ENCODE measurements at regions not wholly inside any gene's neighbourhood (a gene's known extent, or its start where the extent isn't known, plus 50 kb on each side); places are given as distances from the start of the nearest gene placed in this dataset.
"Not testable (repeated sequence)": the region's sequence is repeated elsewhere in the genome, so short reads cannot be mapped to it uniquely, and the experiment has no call there.

DNA sequence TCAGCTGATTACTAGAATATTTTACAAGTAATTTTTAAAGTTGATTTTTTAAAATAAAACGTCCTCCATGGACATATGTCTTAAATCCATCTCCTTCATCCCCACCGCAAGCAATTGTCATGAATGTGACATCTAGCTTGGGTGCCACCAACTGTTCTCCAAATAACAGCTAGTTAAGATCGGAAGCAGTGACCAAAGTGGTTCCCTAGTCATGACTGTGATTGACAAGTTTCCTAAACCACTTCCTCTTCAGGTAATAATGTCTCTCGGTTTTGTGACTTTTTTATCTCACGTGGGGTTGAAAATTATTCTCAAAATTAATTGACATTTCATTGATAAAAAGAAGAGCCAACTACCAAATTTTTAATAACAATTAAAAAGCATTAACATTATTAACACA, 135.3 kb upstream of the MIR17HG start:
- DNase-seq (ENCODE audit: low spot score), result no peak

GRCh38 chr13:91214031-91214430, 133.5 kb upstream of the MIR17HG start:
- no peak for DNase-seq (ENCODE audit: low spot score)

DNA sequence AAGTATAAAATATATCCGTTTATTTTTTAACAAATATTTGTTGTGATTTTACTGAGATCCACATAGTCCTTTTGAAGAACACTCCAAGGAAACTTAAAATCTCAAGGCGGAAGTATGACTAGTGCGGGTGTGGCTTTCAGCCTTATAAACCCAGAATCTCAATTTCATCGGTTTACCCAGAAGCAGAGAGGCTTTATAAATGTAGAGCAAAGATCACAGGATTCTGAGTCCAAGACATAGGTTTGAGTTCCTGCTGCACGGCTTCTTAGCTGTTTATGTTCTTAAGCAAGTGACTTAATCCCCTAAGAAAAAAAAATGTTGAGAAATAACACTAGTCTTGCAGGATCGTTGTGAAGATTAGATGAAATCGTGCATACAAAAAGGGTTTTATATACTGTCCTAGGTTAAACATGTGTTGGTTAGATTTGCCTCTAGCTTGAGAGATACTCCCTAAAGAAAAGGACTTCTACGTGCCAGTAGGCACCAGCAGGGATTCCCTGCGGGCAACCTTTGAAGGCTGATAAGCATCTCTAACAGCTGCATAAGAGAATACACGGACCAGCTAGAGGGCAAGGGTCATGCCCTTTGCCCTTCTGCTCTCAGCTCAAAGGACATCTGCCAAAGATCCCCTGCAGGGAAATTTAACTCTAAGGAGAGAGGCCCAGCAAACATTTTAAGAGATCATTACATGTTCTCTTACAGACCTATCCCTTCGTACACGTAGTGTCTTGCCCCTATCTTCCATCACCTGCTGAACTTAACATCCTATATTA, 130.4 kb upstream of the MIR17HG start:
- peak; percentile 56 for DNase-seq (ENCODE audit: low spot score)

DNA sequence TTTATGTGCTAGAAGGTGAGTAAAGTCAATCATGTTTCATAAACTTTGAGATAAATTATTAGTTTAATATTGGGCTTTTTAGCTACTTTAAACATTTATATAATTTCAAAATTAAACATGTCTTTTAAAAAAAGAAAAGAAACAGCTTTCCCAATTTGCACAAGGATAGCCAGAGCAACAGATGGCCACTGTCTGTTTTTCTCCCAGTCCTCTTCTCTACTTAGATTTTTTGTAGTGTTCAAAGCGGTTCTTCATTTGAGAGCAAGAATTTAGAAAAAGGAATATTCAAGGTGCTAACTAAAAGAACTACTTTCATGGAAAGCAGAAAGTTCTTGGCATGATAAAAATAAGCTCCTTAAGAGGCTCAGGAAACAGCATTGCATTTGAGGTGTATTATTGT, 128.3 kb upstream of the MIR17HG start:
- DNase-seq (ENCODE audit: low spot score), result no peak

DNA sequence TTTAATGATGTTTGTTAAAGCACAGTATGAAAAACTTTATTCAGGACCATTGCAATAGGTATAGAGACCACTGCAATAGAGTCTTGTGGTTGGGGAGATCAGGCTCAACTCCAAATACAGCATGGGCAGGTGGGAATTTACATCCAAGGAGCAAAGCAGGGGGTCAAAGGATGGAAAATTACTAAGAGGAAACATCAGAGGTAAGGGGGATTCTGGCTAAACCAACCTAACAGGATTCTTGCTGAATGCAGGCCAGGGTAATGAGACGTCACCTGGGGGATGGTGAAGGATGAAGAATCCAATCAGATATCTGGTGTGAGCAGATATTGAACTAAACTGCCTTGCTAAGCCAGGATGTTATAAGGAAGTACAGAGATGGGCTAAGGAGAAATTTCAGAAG, 126.6 kb upstream of the MIR17HG start:
- DNase-seq (ENCODE audit: low spot score), result no peak

DNA sequence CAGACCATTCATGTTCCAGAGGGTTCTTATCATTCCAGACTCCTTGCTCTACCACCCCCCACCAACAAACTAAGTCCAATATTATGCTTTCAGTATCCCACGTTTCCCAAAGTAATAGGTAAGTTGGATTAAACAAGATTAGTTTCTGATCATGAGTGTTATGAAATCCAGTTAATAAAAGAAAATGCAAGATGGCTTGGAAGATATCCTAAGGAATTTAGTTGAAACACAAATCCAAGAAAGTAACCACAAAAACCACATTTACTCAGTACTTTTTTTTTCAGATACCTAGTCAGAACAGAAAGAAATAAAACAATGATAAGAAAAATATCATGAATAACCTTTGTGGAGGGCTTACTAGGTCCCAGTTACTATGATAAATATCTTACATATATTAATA, 119.4 kb upstream of the MIR17HG start:
- DNase-seq (ENCODE audit: low spot score), result no peak

DNA sequence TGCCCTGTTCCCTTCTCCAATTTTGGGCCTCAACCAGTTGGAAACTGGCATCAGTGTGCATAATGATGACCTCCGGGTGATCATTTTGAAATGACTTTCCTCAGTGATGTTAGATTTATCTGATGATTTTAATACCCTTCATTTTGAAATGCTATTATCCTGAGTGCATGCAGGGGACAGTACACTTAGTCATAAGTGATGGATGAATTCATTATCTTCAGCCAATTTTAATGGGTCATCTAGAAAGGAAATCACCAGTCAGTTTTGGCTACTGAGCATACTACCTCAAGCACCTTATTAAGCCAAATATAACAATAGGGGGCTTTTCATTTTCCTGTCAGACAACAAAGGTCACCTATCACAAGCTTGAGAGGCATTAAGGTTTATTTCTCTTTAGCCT, 118.5 kb upstream of the MIR17HG start:
- DNase-seq (ENCODE audit: low spot score), result no peak

- DNase-seq (ENCODE audit: low spot score), result no peak
Measured at GRCh38 chr13:91232716-91233115, 114.8 kb upstream of the MIR17HG start.

GRCh38 chr13:91233291-91233690, 114.2 kb upstream of the MIR17HG start:
- no peak for DNase-seq (ENCODE audit: low spot score)

DNA sequence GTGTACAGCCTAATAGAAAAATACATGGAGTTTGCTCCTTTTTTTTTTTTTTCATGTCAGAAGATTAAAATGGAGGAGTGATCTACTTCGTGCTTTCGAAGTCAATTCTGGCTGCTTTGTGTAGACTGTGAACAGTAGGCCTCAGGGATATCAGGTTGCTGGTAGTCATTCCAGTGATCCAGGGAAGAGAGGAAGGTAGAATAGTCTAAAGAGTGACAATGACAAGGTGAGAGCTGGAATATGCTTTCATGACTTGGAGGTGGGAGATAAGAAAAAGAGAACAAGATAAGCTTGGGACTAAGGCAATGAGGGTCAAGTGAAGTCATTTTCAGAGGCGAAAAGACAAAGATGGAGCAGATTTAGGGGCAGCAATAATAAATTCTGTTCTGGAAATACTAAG, 111.3 kb upstream of the MIR17HG start:
- DNase-seq (ENCODE audit: low spot score), result no peak

DNA sequence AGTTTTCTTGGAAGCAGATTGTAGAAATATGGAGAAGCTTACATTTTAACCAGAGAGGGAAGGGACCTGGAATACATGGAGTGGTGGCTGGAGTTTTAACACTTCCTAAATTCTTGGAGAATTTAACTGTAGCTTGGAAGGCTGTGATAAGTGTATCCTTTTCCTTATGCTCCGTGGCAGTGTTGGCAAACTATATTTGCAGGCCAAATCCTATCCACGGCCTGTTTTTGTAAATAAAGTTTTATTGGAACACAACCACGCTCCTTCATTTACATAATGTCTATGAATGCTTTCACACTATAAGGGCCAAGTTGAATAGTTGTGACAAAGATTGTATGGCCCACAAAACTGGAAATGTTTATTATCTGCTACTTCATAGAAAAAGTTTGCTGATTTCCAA, 110.6 kb upstream of the MIR17HG start:
- DNase-seq (ENCODE audit: low spot score), result no peak

DNA sequence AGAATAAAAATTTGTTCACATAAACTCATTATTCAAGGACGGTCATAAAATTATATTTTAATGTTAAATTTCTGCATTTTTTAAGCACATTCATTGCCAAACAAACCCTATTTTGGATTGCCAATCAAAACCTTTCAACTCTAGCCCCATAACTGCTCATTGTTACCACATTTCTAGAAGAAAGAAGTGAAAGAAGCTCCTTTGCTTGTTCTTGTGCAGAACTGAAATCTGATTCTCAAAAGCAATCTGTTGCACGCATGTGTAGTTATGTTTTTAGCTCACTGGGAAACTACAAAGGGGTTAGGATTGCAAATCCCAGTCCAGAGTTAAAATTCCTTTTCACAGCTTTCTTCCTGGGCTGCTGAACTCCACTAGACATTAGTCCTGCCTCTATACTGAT, 109.5 kb upstream of the MIR17HG start:
- no peak for DNase-seq (ENCODE audit: low spot score)

GRCh38 chr13:91240341-91240740, 107.1 kb upstream of the MIR17HG start:
- no peak for DNase-seq (ENCODE audit: low spot score)

GRCh38 chr13:91241221-91241933, 106.1 kb upstream of the MIR17HG start:
- no peak for DNase-seq (ENCODE audit: low spot score)

DNA sequence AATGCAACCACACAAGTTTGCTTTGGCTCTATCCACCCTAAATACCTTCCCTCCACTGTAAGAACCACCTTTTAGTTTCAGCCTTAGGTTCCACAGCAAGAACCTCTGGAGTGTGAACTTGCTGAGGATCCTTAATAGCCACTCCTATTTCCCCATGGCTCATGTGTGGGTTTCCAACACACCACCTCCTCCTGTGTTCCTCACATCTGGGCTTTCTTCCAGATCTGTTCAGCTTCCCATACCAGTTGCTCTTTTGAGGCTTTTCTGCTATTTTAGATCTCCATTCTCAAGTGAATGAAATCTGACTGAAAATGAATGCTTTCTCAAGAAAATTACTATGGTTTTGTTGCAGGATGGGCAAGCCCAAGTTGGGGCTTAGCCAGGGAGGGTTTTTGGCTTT, 104.8 kb upstream of the MIR17HG start:
- no peak for DNase-seq (ENCODE audit: low spot score)

GRCh38 chr13:91245288-91245687, 102.2 kb upstream of the MIR17HG start:
- DNase-seq (ENCODE audit: low spot score), result no peak

DNA sequence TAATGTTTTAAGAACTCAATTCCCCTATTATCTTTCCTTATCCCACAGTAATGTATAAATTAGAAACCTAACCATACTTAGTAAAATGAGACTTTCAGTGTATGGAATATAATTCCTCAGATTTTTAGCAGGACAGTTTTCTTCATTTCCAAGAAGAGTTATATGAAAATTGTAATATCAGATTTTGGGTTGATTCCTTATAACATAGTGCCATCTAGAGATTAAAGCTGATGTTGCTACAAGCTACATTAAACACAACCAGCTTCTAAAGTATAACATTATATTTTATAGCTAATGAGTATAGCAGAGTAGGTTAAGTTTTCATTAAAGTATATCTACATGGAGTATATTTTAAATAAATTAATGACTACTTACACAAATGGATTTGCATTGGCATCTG, 99.7 kb upstream of the MIR17HG start:
- DNase-seq (ENCODE audit: low spot score), result no peak

DNA sequence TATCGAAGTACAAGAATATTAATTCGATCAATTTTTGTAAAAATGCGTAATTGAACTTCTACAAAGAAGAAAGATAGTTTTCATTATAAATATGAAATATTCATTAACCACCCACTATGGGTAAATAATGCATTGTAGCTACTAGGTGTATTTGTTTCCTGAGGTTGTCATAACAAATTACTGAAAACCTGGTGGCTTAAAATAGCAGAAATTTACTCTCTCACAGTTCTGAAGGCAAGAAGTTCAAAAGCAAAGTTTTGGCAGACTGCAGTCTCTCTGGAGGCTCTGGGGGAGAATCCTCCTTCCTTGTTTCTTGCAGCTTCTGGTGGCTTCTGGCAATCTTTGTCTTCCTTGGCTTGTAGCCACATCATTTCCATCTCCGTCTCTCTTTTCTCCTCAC, 99.2 kb upstream of the MIR17HG start:
- DNase-seq (ENCODE audit: low spot score), result no peak

- no peak for DNase-seq (ENCODE audit: low spot score)
Measured at GRCh38 chr13:91249370-91249769, 98.1 kb upstream of the MIR17HG start.

DNA sequence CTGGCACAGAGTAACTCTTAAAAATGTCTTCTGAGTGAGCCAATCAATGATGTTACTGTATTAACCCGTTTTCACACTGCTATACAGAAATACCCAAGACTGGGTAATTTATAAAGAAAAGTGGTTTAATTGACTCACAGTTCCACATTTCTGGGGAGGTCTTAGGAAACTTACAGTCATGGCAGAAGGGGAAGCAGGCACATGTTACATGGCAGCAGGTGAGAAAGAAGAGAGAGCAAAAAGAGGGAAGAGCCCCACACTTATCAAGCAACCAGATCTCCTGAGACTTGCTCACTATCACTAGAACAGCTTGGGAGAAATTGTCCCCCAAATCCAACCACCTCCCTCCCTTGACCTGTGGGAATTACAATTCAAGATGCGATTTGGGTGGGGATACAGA, 97.6 kb upstream of the MIR17HG start:
- DNase-seq (ENCODE audit: low spot score), result no peak

DNA sequence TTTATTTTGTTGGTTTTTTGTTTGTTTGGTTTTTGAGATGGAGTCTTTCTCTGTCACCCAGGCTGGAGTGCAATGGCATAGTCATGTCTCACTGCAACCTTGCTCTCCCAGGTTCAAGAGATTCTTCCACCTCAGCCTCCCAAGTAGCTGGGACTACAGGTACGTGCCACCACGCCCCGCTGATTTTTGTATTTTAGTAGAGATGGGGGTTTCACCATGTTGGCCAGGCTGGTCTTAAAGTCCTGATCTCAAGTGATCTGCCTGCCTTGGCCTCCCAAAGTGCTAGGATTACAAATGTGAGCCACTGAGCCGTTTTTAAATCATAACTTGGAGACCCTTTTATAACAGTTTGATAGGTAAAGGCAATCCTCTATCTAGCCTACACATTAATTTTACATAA, 95.9 kb upstream of the MIR17HG start:
- DNase-seq (ENCODE audit: low spot score), result not testable (repeated sequence)

- no peak for DNase-seq (ENCODE audit: low spot score)
Measured at GRCh38 chr13:91264484-91264883, 83.0 kb upstream of the MIR17HG start.

DNA sequence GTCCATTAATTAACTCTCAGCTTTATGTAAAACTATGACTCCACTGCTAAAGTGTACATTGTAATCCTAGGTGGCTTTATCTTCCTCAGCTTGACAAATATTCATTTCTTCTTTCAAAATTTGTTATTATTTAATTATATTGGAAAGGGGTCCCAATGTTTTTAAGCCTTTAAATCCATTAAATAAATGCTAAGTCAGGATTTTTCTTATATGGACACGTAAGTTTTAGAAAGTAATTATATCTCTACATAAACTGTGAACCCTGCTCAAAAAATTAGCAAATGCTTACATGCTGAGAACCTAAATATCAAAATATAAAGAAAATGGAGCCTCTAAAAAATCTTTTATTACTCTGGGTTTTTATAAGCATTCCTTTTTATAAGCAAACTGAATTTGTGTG, 78.2 kb upstream of the MIR17HG start:
- no peak for DNase-seq (ENCODE audit: low spot score)

GRCh38 chr13:91270031-91270430, 77.5 kb upstream of the MIR17HG start:
- no peak for DNase-seq (ENCODE audit: low spot score)
